HG03175 (cell line): ENCODE measurements at regions not wholly inside any gene's neighbourhood (a gene's known extent, or its start where the extent isn't known, plus 50 kb on each side); places are given as distances from the start of the nearest gene placed in this dataset.

ENCODE experiments used
- ATAC-seq: cut with Tn5 transposase; IDR thresholded peaks from one replicate; pipeline ENCODE4 v1.9.1; 2021; ENCODE audit warnings: mild to moderate bottlenecking, moderate library complexity; ENCODE audit not compliant: unreplicated experiment

DNA sequence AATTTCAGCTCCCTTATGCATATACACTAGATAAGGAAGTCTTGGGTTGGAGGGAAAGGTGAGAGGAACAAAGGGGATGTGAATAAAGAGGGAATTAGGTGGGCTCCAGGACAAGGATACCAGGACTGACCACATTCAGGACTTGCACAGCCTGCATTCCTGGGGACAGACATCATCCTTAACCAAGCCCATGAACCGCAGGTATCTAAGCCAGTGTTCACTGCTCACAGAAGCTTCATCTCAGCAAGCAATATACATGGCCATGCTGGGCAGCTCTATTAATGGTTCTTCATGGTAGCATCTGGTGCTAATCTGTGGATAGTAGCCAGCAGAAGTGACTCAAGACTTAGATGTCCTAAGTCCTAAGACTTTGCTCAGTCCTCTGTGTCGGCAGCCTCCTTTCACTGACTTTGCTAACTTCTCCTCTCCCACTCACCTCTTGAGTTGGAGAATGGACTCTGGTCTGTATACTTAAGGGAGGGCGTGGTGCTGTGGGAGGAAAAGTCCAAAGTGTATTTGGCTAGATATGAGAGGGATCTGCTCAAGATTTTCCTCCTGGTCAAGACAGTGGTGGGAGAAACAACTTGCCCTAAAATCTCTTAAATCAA is 136.1 kb downstream of the ASCL1 start:
- no peak for ATAC-seq

GRCh38 chr12:103097496-103097895 is 140.0 kb downstream of the ASCL1 start:
- ATAC-seq, result no peak

- no peak for ATAC-seq
Measured at GRCh38 chr12:103100257-103100831, 142.9 kb downstream of the ASCL1 start.

GRCh38 chr12:103102225-103102744 is 144.8 kb downstream of the ASCL1 start:
- peak; percentile 67 for ATAC-seq

- ATAC-seq, result peak; percentile 70
Measured at GRCh38 chr12:103105971-103106597, 148.6 kb downstream of the ASCL1 start.

GRCh38 chr12:103109861-103110260 is 152.4 kb downstream of the ASCL1 start:
- no peak for ATAC-seq

GRCh38 chr12:103114296-103115055 is 157.0 kb downstream of the ASCL1 start:
- ATAC-seq, result peak; percentile 97

DNA sequence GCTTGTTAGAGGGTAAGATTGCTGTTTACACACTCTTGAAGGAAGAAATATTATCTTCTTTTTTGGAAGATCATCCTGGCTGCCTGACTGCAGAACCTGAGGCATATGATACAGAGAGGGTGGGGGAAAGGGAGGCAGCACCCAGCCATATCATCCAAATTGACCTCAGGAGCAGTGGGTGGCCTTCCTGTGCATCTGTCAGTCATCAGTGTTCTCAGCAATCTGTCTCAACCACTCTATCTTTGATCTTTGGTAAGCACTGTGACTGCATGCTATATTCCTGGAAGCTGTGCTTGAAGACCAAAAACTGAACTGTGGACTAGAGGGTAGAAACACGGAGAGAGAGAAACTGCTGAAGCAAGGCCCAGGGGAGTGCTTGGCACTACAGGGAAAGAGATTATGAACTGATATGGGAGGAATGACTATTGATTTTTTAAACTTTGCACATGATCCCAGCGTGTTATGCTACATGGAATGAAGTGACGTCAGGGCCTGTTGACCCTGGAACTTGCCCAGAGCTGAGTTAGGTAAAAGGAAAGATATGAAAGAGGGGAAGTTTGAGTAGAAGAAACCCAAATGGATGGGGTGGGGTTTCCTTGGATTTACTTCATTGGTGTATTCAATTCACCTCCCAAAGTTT is 171.5 kb downstream of the ASCL1 start:
- no peak for ATAC-seq

DNA sequence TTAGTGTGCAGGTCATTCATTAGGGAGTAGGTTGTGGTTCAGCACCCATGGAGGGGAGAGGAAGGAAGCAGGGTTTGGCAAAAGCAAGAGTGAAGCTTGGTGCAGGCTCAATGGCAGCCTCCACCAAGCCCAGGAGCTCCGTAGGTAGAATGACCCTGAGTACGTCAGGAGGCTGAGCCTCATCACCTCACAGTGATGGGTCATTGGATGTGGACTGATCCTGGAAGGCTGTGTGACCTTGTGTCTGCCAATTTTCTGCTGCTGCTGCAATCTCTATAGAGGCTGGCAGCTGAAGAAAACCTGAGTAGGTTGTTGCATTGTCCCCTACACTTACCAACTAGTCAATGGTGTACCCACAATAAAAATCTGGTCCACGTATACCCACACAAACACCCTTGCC is 173.1 kb downstream of the ASCL1 start:
- ATAC-seq, result no peak

GRCh38 chr12:103138538-103138937 is 181.1 kb downstream of the ASCL1 start:
- ATAC-seq, result no peak

GRCh38 chr12:103139876-103140275 is 182.4 kb downstream of the ASCL1 start:
- ATAC-seq, result no peak

GRCh38 chr12:103140286-103140685 is 182.8 kb downstream of the ASCL1 start:
- ATAC-seq, result no peak

DNA sequence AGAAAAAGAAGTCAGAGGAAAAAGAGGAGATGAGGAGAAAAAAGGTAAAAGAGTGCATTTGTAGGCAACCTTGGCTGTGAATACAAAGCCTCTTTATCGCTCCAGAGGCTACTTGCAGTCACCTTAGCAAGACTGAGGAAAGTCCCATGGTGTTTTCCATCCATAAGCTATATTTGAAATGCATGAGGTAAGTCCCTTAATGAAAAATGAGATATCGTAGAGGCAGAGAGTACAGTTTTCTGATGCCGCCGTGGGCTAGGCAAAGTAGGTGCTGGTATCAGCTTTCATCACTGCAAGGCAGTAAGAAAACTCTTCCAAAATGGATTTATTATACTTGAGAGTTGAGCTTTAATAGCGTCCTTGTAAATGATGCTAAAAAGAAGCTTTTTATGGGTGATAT is 186.8 kb downstream of the ASCL1 start:
- ATAC-seq, result no peak

GRCh38 chr12:103160622-103161021 is 203.1 kb downstream of the ASCL1 start:
- ATAC-seq, result no peak

DNA sequence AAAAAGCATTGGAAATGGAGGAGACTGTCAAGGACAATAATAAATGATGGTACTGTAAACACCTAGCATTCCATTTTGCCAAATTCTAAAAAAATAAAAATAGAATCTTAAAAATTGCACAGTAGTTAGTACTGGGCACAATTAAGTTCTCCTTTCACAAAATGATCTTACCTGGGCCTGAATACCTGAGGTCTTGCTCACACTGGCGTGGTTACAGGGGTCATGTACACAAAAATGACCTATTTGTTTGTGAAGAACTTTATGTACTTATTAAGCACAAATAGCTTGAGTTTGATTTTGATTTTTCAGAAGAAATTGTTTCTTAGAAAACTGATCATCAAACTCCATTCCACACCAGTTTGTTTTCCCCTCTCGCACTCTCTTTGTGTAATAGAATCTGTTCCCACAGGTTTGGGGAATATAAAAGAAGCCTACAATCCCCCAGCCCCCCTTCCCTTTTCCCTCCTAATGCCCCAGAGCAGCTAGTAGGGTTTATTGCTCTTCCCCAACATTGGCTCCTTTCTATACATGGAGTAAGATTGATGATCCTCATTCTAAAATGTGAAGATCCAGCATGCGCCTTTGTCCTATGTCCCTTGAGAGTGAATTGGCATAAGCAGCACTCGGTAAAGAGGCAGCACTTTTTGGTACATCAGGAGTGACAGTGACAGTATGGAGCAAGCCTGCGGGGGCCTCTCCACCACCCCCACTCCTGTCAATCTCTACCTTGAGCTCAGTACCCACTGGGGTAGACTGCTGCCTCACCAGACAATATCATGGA is 204.3 kb downstream of the ASCL1 start:
- ATAC-seq, result no peak

DNA sequence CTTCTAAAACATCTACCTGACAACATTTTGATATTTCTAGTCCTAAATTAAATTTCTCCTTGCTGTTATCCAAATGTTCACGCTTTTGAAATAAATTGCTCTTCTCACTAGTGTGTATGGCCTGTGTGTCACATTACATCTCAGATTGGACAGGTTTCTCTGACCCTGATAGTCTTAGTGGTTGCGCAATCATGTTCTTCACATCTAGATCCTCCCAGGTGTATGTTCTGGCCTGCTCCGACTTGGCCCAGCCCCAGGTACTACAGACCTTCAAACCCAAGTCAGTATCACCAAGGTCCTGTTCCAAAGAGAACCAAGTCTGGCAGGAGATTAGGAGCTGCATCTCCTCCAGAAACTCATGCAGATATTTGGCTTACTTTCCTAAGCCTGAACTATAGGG is 209.5 kb downstream of the ASCL1 start:
- no peak for ATAC-seq

- no peak for ATAC-seq
Measured at GRCh38 chr12:103172447-103173112, 215.1 kb downstream of the ASCL1 start.

GRCh38 chr12:103175625-103176024 is 218.2 kb downstream of the ASCL1 start:
- ATAC-seq, result no peak

GRCh38 chr12:103177639-103178255 is 220.3 kb downstream of the ASCL1 start:
- no peak for ATAC-seq
